ENCODE measurements at regions not wholly inside any gene's neighbourhood (a gene's known extent, or its start where the extent isn't known, plus 50 kb on each side); places are given as distances from the start of the nearest gene placed in this dataset.

DNA sequence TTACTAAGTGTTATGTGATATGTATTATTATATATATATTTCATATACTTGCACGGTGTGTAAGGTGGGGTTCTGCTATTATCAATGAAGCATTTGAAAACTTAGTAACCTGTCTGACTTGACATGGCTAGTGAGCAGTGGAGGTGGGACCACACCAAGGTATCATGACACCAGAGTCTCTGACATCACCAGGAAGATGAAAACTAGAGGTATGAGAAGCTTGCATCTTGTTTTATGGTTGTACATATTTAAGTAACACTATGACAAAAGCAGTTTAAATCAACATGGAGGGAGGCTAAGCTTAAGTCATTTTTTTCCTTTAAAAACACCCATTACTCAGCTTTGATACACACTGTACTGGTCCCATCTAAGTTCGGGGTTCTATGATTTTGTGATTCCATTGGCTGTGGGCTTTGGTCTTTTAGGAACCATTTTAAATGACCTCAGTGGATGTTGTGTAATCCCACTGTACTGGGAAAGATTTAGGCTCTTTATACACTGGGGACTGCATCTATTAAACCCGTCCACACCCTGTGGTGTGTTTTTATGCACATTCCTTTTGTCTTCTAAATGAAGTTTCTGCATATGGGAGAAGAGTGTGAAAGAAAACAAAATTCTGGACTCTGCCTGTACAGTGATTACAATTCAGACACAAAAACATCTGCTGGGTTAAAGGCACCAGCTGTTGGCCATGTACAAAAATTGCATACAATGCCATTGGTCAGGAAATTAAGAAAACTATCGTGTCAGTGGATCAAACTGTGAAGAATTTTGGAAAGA lies 570.6 kb downstream of the SPRY1 start:
- TF ChIP-seq GATA3 (IDR thresholded peaks at IDR 0.05; ENCODE audit: low read depth, low read length) (no peak), GATA2 (IDR thresholded peaks at IDR 0.05; ENCODE audit: low read depth, low read length) (no peak)

DNA sequence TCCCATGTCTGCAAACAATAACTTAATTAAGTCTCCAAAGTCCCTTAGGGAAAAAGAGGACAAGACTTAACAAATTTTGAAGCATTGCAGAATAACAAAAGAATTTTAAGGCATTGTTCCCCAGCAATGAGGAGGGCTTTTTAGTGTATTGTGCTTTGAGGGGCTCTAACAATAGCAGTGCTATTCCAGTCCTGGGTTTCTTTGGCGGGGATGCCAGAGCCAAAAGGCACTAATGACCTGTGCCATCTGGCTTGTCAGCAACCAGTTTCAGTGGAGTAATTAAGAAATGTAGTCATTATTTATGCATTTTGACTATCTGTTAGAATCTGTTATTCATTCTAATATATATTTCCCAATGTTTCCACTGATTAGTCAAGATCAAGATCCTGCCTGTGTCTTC lies 575.4 kb downstream of the SPRY1 start:
- no peak for TF ChIP-seq GATA2 (IDR thresholded peaks at IDR 0.05; ENCODE audit: low read depth, low read length)
- TF ChIP-seq GATA3 (IDR thresholded peaks at IDR 0.05; ENCODE audit: low read depth, low read length) = no peak

DNA sequence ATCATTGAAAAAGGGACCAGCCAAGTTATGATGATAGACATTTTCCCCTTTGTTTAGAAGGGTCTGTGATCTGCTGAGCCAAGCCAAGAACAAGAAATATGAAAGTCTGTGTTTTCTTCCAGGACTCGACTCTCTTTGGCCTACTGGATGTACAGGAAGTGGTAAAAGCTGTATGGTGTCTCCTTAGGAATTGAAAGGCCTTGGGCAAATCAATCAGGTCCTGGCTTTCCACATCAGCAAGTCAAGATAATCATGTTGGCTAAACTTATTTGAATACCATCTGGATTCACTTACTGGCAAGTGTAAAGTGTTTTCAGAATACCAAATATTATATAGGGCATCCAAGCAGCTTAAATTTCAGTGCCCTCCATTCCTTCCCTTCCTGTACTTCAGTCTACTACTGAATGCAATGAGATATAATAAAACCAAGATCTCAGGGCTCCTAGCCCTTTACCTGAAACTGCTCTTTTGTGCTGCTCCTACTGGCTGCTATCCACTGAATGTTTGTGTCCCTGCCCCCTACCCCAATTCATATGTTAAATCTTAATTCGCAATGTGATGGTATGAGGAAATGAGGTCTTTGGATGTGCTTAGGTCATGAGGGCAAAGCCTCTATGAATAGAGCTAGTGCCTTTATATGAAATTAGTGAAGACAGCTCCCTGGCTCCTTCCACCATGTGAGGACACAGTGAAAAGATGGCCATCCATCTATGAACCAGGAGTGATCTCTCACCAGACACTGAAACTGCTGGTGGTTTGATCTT lies 578.0 kb downstream of the SPRY1 start:
- TF ChIP-seq GATA3 (IDR thresholded peaks at IDR 0.05; ENCODE audit: low read depth, low read length) = no peak
- TF ChIP-seq GATA2 (IDR thresholded peaks at IDR 0.05; ENCODE audit: low read depth, low read length) = no peak

DNA sequence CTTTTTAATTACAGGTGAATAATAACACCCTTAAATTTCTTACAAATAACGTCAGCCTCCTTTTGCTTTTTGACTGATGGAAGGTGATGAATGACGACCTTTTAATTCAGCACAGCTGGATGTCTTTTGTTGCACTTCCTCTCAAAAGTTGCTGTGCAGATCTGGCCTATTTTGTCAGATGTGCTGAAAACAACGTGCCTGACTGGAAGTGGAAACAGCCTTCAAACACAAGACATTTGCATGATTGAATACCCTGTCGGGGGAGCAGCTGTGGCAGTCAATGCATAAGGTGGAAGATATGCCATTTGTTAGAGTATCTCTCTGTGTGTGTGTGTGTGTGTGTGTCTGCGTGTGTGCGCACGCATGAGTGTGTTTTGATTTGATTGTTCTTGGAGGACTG lies 579.7 kb downstream of the SPRY1 start:
- TF ChIP-seq GATA2 (IDR thresholded peaks at IDR 0.05; ENCODE audit: low read depth, low read length) = no peak
- no peak for TF ChIP-seq GATA3 (IDR thresholded peaks at IDR 0.05; ENCODE audit: low read depth, low read length)

DNA sequence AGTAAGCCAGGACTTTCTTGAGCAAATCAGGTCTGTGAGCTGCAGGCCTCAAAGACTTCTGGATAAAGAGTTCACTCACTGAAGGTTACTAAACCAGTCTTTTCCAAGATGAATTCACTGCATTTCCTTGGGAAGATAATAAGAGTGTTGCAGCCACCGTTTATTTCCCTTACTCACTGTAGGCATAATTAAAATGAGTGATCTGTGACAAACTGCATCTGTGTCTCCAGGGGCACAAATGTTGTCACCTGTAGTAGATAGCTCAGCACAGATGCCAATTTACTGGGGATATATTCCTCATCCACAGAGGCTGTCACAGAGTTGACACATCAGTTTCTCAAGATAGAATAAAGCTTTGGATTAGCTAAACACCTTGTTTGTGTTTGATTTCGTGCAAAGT lies 580.2 kb downstream of the SPRY1 start:
- TF ChIP-seq GATA2 (IDR thresholded peaks at IDR 0.05; ENCODE audit: low read depth, low read length) (no peak), GATA3 (IDR thresholded peaks at IDR 0.05; ENCODE audit: low read depth, low read length) (no peak)

DNA sequence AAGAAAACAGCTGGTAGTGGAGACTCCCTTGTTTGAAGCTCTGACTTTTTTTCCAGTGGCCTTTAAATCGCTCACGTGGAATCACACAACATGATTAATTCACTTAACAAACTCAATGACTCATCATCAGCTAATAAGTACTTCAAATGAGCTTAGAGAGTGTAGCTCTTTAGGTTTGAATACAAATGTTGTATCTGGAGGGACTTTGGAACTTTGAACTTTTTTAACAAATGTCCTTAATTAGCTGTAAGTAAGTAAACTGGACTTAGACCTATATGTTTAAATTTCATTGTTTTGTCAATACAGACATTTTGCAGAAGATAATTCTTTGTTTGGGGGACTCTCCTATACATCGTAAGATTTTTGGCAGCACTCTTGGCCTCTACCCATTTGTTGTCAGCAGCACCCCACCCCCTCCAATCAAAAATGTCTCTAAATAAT lies 581.1 kb downstream of the SPRY1 start:
- TF ChIP-seq GATA2 (IDR thresholded peaks at IDR 0.05; ENCODE audit: low read depth, low read length) (no peak), GATA3 (IDR thresholded peaks at IDR 0.05; ENCODE audit: low read depth, low read length) (no peak)

DNA sequence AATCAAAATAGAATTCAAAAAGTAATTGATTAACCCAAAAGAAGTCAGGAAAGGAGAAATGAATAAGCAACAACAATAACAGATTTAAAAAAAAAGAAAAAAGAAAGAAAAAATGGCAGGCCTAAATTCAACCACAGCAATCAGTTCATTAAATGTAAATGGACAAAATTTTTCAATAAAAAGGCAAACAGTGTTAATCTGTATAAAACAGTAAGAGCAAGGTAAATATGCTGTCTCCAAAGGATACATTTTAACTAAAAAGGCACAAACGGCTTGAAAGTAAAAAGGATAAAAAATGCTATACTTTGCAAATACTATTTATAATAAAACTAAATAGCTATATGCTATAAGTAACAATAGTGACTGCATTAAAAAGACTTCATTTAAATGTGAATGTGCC lies 582.0 kb downstream of the SPRY1 start:
- TF ChIP-seq GATA2 (IDR thresholded peaks at IDR 0.05; ENCODE audit: low read depth, low read length) = no peak
- TF ChIP-seq GATA3 (IDR thresholded peaks at IDR 0.05; ENCODE audit: low read depth, low read length) = no peak

DNA sequence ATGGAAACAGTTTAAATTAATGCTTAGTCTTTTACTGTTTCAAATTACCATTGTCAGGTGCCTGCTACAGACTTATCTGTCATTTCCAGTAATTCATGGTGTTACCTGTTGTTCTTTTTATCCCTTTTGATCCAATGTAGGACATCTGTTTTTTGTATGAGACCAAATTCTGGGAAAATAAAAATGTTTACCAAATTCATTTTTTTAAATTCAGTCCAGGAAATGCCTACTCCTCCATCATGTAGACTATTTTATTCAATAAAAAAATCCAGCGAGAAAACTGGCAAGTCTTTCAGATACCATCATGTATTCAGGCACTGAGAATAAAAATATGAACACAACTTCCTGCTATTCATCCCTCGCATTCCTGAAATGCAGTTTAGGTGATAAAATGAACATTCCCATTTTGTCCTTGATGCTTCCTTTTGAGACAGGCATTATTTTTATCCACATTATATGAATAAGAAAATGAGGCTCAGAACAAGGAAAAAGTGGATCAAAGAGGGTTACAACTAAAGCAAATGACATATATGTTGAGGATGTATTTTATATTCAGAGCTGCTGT lies 584.2 kb downstream of the SPRY1 start:
- no peak for TF ChIP-seq GATA3 (IDR thresholded peaks at IDR 0.05; ENCODE audit: low read depth, low read length)
- TF ChIP-seq GATA2 (IDR thresholded peaks at IDR 0.05; ENCODE audit: low read depth, low read length) = no peak

DNA sequence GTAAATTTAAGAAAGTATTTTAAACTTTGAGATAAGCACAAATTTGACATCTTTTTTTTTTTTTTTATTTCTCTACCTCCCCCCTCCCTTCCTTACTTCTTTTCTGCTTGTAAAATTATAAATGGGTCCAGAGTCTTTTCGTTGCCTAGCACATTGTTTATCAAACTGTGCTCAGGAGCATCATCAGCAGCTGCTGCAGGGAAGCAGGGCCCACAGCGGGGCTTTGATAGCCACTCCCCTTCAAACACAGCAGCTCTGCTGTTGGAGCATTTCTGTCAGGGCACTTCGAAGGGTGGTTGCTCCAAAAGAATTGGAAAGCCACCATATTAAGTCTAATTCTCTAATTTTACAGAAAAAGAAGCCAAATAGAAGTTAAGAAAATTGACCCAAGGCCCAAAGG lies 588.3 kb downstream of the SPRY1 start:
- no peak for TF ChIP-seq GATA3 (IDR thresholded peaks at IDR 0.05; ENCODE audit: low read depth, low read length)
- no peak for TF ChIP-seq GATA2 (IDR thresholded peaks at IDR 0.05; ENCODE audit: low read depth, low read length)

DNA sequence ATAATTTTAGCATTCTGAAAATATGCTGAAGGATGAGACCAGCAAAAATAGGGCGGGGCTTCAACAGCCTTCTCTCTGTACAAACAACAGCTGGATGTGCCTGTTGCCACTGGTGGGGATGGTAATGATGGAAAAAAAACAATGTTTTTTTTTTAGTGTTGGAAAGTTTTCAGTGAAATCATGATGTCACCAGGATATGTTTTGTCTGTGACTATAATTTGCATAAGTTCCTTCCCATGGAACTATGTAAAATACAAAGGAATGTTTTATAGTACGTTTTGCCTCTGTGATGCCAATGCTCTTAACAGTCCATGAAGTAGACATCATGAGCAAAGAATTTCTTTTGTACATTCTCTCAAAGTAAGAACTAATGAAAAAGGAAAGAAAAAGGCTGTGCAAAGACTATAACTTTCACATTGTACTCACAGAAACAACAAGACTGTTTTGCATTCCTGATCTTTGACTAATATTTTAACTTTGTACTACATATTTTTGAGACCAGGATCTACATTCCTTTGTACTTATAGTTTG lies 589.7 kb downstream of the SPRY1 start:
- TF ChIP-seq GATA2 (IDR thresholded peaks at IDR 0.05; ENCODE audit: low read depth, low read length) = no peak
- no peak for TF ChIP-seq GATA3 (IDR thresholded peaks at IDR 0.05; ENCODE audit: low read depth, low read length)

DNA sequence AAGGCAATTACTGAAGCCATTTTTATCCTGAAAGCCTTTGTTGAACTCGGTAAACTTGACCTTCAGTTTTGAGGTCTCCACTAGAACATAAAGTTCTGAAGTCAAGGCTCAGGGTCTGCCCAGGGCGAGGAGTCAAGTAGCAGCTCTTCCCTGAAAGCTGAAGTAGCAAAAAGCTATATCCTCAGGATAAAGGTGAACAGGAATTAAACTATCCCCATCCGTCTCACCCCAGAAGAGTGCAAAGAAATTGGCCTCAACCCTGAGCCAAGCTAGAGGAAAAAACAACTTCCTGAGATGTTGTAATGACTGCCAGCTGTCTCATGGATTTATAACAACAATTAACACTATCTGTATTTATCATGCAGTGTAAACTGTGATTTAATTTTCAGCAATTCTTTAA lies 590.8 kb downstream of the SPRY1 start:
- TF ChIP-seq GATA2 (IDR thresholded peaks at IDR 0.05; ENCODE audit: low read depth, low read length) = no peak
- TF ChIP-seq GATA3 (IDR thresholded peaks at IDR 0.05; ENCODE audit: low read depth, low read length) = no peak

DNA sequence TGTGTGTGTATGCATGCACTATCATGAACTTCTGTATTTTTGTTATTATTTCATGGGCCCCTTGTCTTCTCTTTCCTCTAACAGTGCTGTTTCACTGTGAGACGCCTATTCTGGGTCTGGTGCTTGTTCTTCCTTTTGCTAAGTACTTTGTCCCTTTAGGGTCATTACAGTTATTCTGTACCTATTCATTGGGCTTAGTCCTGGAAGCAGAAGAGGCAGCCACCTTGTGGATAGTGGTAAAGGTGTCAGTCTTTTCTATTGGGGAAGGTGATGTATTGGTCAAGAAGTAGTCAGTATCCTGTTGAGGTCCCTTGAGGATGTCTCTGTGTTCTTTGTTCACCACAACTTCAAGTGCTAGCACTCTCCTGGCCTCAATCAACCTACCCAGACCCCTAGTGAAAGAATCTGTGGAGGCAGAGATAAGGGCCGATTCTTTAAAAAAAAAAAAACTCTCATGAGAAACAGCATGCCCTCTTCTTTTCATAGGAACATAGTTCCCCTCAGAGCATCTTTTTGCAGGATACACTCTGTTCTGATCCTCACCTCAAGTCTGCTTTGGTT lies 593.8 kb downstream of the SPRY1 start:
- TF ChIP-seq GATA2 (IDR thresholded peaks at IDR 0.05; ENCODE audit: low read depth, low read length) = no peak
- no peak for TF ChIP-seq GATA3 (IDR thresholded peaks at IDR 0.05; ENCODE audit: low read depth, low read length)

DNA sequence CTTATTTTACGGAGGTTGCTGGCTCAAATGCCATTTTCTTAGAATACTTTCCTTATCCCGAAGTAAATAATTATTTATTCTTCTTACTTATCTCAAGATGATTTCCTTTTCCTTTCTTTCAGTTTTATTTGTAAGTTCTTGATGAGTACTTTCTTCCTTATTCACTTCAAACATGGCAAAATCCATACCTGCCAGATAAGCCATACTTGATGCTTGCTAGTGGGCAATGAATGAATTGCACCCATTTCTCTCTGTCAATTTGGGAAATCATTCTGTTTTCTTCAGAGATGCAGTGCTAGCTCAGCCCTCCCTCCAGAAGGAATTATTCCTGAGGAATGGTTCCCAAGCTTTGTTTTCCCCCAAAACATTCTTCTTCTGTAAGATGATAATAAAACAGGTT lies 598.3 kb downstream of the SPRY1 start:
- TF ChIP-seq GATA2 (IDR thresholded peaks at IDR 0.05; ENCODE audit: low read depth, low read length) = no peak

DNA sequence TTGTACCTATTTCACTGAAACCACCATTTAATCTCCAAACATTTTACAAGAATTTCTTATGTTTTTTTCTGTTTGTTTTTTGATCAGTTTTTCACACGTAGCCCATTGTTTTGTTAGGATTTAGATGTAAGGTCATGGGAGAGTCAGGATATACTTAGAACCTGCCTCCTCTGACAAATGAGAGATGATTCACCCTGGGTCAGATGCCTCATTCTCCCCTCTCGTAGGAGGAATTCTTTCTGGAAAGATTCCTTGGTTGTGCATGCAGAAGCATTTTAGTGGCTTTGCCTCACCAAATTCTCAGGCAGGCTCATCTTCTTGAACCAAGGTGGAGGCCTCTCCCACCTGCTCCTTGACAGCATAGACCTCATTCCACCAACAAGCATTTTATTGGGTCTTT lies 599.3 kb downstream of the SPRY1 start:
- TF ChIP-seq GATA2 (IDR thresholded peaks at IDR 0.05; ENCODE audit: low read depth, low read length) = no peak
- TF ChIP-seq GATA3 (IDR thresholded peaks at IDR 0.05; ENCODE audit: low read depth, low read length) = no peak

Measured in SH-SY5Y (cell line).